ENCODE measurements at regions not wholly inside any gene's neighbourhood (a gene's known extent, or its start where the extent isn't known, plus 50 kb on each side); places are given as distances from the start of the nearest gene placed in this dataset.

- no peaks in the 10 kb centered on the region for H3K4me1 ChIP-seq (ENCODE audit: insufficient read depth, poor library complexity, severe bottlenecking)
- ATAC-seq (ENCODE audit: low read depth) (no peak), DNase-seq (ENCODE audit: low spot score) (no peak)
- no peak overlapping the region for H3K4me3 ChIP-seq (ENCODE audit: severe bottlenecking)
- TF ChIP-seq, protein P1, sequence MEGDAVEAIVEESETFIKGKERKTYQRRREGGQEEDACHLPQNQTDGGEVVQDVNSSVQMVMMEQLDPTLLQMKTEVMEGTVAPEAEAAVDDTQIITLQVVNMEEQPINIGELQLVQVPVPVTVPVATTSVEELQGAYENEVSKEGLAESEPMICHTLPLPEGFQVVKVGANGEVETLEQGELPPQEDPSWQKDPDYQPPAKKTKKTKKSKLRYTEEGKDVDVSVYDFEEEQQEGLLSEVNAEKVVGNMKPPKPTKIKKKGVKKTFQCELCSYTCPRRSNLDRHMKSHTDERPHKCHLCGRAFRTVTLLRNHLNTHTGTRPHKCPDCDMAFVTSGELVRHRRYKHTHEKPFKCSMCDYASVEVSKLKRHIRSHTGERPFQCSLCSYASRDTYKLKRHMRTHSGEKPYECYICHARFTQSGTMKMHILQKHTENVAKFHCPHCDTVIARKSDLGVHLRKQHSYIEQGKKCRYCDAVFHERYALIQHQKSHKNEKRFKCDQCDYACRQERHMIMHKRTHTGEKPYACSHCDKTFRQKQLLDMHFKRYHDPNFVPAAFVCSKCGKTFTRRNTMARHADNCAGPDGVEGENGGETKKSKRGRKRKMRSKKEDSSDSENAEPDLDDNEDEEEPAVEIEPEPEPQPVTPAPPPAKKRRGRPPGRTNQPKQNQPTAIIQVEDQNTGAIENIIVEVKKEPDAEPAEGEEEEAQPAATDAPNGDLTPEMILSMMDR (IDR thresholded peaks at IDR 0.05; ENCODE audit: poor library complexity, severe bottlenecking), result no peak
- H3K27me3 ChIP-seq (ENCODE audit: insufficient read depth, poor library complexity, severe bottlenecking), result no peaks in the 10 kb centered on the region
- H3K27ac ChIP-seq (ENCODE audit: poor library complexity, severe bottlenecking), result no peak overlapping the region
- H3K9me3 ChIP-seq (ENCODE audit: severe bottlenecking), result no peaks in the 10 kb centered on the region
- no peaks in the 10 kb centered on the region for H3K36me3 ChIP-seq (ENCODE audit: low read depth)
Measured at GRCh38 chr4:13262816-13263215, 221.3 kb downstream of the RAB28 start.

- Histone ChIP-seq H3K27ac (ENCODE audit: poor library complexity, severe bottlenecking) (no peak overlapping the region), H3K4me1 (ENCODE audit: insufficient read depth, poor library complexity, severe bottlenecking) (no peaks in the 10 kb centered on the region), H3K9me3 (ENCODE audit: severe bottlenecking) (no peaks in the 10 kb centered on the region), H3K4me3 (ENCODE audit: severe bottlenecking) (no peak overlapping the region), H3K36me3 (ENCODE audit: low read depth) (no peaks in the 10 kb centered on the region), H3K27me3 (ENCODE audit: insufficient read depth, poor library complexity, severe bottlenecking) (no peaks in the 10 kb centered on the region)
- ATAC-seq (ENCODE audit: low read depth) (no peak), DNase-seq (ENCODE audit: low spot score) (no peak)
- TF ChIP-seq, protein P1 (IDR thresholded peaks at IDR 0.05; ENCODE audit: poor library complexity, severe bottlenecking), result no peak
Measured at GRCh38 chr4:13261486-13262257, 222.5 kb downstream of the RAB28 start.

DNA sequence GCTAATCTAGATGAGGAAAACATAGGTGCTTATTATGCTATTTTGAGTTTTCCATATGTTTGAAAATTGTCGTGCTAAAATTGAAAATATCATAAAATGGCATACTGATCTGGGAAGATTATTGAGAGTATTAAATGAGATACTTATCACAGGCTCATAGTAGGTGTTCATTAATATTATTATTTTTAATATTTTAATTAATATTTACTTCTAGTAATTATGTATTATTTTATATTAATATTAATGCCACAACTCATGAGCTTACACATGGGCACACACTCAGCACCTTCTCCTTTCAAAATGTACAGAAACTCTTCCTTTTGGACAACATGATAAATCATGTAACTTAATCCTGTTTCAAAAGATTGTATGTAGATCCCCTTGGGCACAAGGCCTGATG lies 223.6 kb downstream of the RAB28 start:
- ATAC-seq (ENCODE audit: low read depth) (no peak), DNase-seq (ENCODE audit: low spot score) (no peak)
- H3K4me3 ChIP-seq (ENCODE audit: severe bottlenecking), result no peak overlapping the region
- no peaks in the 10 kb centered on the region for H3K36me3 ChIP-seq (ENCODE audit: low read depth)
- no peaks in the 10 kb centered on the region for H3K4me1 ChIP-seq (ENCODE audit: insufficient read depth, poor library complexity, severe bottlenecking)
- no peaks in the 10 kb centered on the region for H3K9me3 ChIP-seq (ENCODE audit: severe bottlenecking)
- H3K27ac ChIP-seq (ENCODE audit: poor library complexity, severe bottlenecking), result no peak overlapping the region
- TF ChIP-seq, protein P1 (IDR thresholded peaks at IDR 0.05; ENCODE audit: poor library complexity, severe bottlenecking), result no peak
- no peaks in the 10 kb centered on the region for H3K27me3 ChIP-seq (ENCODE audit: insufficient read depth, poor library complexity, severe bottlenecking)

DNA sequence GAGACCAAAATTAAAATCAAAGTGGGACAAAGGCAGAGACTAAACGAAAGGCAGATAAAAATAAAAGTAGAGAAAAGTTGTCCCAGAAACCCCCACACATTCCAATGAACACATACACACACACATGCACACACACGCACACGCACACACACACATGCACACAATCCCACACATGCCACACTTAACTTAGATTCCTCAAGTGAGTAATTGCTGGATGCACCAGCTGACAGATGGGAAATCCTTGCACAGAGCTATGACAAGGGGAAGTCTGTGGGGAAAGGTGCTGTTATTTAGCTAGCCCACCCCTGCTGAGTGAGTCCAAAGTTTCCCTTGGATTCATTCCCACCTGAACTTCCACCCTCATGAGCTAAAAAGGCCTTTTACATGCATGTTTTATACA lies 233.9 kb downstream of the RAB28 start:
- ATAC-seq (ENCODE audit: low read depth), result no peak

More for the DNA sequence above, 233.9 kb downstream of the RAB28 start:
- TF ChIP-seq, protein P1 (IDR thresholded peaks at IDR 0.05; ENCODE audit: poor library complexity, severe bottlenecking), result no peak
- no peaks in the 10 kb centered on the region for H3K27me3 ChIP-seq (ENCODE audit: insufficient read depth, poor library complexity, severe bottlenecking)
- no peak for DNase-seq (ENCODE audit: low spot score)
- no peaks in the 10 kb centered on the region for H3K36me3 ChIP-seq (ENCODE audit: low read depth)
- H3K4me1 ChIP-seq (ENCODE audit: insufficient read depth, poor library complexity, severe bottlenecking), result no peaks in the 10 kb centered on the region
- H3K9me3 ChIP-seq (ENCODE audit: severe bottlenecking), result no peaks in the 10 kb centered on the region
- H3K4me3 ChIP-seq (ENCODE audit: severe bottlenecking), result no peak overlapping the region
- H3K27ac ChIP-seq (ENCODE audit: poor library complexity, severe bottlenecking), result no peak overlapping the region

Data from RWPE2 (cell line).